HS-27A (cell line): ENCODE measurements at regions not wholly inside any gene's neighbourhood (a gene's known extent, or its start where the extent isn't known, plus 50 kb on each side); places are given as distances from the start of the nearest gene placed in this dataset.
A peak's percentile ranks its signal among the peaks of the same experiment; 100 is the strongest.
"Not testable (repeated sequence)": the region's sequence is repeated elsewhere in the genome, so short reads cannot be mapped to it uniquely, and the experiment has no call there.

Experiments used
- DNase-seq: peaks from one replicate; pipeline ENCODE4 v3.0.0-alpha.2; 2012; ENCODE audit warnings: low read depth, missing footprints

GRCh38 chr10:36050763-36051499 is 408.8 kb upstream of the FZD8 start:
- DNase-seq: no peak

GRCh38 chr10:36048780-36049179 is 406.7 kb upstream of the FZD8 start:
- DNase-seq: no peak

GRCh38 chr10:36048236-36048635 is 406.1 kb upstream of the FZD8 start:
- no peak for DNase-seq

- no peak for DNase-seq
Observed at GRCh38 chr10:36042135-36042534, 400.0 kb upstream of the FZD8 start.

GRCh38 chr10:36038316-36038955 is 396.3 kb upstream of the FZD8 start:
- DNase-seq: no peak

- DNase-seq: no peak
Observed at GRCh38 chr10:36036137-36036536, 394.0 kb upstream of the FZD8 start.

GRCh38 chr10:36033808-36034207 is 391.7 kb upstream of the FZD8 start:
- no peak for DNase-seq

GRCh38 chr10:36030516-36030915 is 388.4 kb upstream of the FZD8 start:
- no peak for DNase-seq

- DNase-seq: no peak
Observed at GRCh38 chr10:36026656-36027390, 384.7 kb upstream of the FZD8 start.

- no peak for DNase-seq
Observed at GRCh38 chr10:36026081-36026480, 384.0 kb upstream of the FZD8 start.

- DNase-seq: peak; percentile 15
Observed at GRCh38 chr10:36023939-36024338, 381.8 kb upstream of the FZD8 start.

- DNase-seq: no peak
Observed at GRCh38 chr10:36021096-36021495, 379.0 kb upstream of the FZD8 start.

- no peak for DNase-seq
Observed at GRCh38 chr10:36019749-36020148, 377.7 kb upstream of the FZD8 start.

GRCh38 chr10:36018996-36019395 is 376.9 kb upstream of the FZD8 start:
- no peak for DNase-seq

GRCh38 chr10:36017137-36017536 is 375.0 kb upstream of the FZD8 start:
- DNase-seq: no peak

GRCh38 chr10:36007369-36007768 is 365.3 kb upstream of the FZD8 start:
- no peak for DNase-seq

- DNase-seq: no peak
Observed at GRCh38 chr10:36003688-36004087, 361.6 kb upstream of the FZD8 start.

- DNase-seq: no peak
Observed at GRCh38 chr10:36003031-36003600, 361.0 kb upstream of the FZD8 start.

GRCh38 chr10:36002445-36002844 is 360.3 kb upstream of the FZD8 start:
- DNase-seq: no peak

GRCh38 chr10:36000754-36001153 is 358.7 kb upstream of the FZD8 start:
- not testable (repeated sequence) for DNase-seq

GRCh38 chr10:35998026-35998425 is 355.9 kb upstream of the FZD8 start:
- DNase-seq: no peak

- no peak for DNase-seq
Observed at GRCh38 chr10:35995485-35995884, 353.4 kb upstream of the FZD8 start.
